ENCODE measurements at regions not wholly inside any gene's neighbourhood (a gene's known extent, or its start where the extent isn't known, plus 50 kb on each side); places are given as distances from the start of the nearest gene placed in this dataset.
A peak's percentile ranks its signal among the peaks of the same experiment; 100 is the strongest.

DNA sequence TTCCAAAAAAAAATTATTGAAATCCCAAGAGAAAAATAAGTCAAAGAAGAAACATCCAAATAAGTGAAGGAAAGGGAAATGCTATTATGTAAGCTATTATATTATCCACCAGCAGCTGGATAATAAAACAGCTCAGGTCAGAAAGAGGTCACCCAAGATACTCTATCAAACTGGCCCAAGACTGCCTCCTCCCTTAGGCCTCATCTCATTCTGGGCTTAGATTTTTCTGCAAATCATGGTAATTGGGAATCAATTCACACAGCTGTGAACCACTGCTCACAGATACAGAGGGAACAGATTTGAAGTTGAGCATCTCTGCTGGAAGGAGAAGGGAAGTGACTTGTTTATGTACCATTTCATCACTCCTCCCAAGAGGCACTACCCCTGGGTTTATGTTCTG is 294.6 kb upstream of the DPPA4 start:
- Histone ChIP-seq H3K27me3 (no peaks in the 10 kb centered on the region), H3K36me3 (no peaks in the 10 kb centered on the region), H3K4me3 (no peak overlapping the region), H3K9me3 (replicated peaks) (no peaks in the 10 kb centered on the region), H3K4me1 (no peaks in the 10 kb centered on the region), H3K27ac (no peak overlapping the region)
- DNase-seq: no peak

DNA sequence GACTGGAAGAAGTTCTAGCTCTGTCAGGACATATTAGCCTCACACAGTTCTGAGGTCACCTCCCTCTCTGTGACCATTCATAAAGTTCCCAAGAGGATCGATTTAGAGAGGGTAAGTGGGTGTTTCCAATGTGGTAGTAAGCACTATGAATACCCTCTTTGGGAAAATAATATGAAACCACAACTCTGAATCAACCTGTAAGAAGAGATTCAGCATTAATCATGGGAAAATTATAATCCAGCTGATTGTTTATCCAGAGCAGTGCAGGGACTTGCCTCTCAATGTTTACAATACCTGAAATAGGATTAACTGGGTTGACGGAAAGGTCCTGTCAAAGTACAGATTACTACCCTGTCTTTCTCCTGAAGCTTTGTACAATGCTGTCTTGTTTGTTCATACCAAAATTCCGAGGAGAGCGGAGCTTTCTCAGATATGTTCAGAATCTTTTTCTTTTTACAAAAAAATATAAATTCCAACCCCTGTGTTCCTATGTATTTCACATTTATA is 302.9 kb upstream of the DPPA4 start:
- Histone ChIP-seq H3K4me3 (no peak overlapping the region), H3K9me3 (replicated peaks) (no peaks in the 10 kb centered on the region)
- DNase-seq: no peak

DNA sequence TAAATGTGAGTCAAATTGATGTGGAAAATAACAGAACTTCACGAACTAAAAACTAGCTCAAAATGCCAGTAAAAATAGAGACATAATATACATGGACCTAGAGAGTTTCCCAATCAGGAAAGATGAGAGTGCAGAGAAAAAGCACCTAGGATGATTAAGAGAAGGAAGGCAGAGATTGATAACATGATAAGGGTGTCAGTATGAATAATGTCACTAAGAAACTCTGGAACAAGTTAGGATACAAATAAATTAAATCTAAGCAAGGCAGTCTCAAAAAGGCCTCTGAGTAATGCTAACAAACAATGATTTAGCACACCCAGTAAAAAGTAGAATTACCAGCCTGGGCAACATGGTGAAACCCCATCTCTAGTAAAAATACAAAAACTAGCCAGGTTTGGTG is 304.7 kb upstream of the DPPA4 start:
- Histone ChIP-seq H3K4me1 (no peaks in the 10 kb centered on the region), H3K27me3 (no peaks in the 10 kb centered on the region), H3K4me3 (no peak overlapping the region), H3K36me3 (no peaks in the 10 kb centered on the region), H3K27ac (no peak overlapping the region), H3K9me3 (replicated peaks) (no peaks in the 10 kb centered on the region)
- DNase-seq: no peak

More for the DNA sequence above, 302.9 kb upstream of the DPPA4 start:
- Histone ChIP-seq H3K27me3 (no peaks in the 10 kb centered on the region), H3K27ac (no peak overlapping the region), H3K36me3 (no peaks in the 10 kb centered on the region), H3K4me1 (no peaks in the 10 kb centered on the region)

DNA sequence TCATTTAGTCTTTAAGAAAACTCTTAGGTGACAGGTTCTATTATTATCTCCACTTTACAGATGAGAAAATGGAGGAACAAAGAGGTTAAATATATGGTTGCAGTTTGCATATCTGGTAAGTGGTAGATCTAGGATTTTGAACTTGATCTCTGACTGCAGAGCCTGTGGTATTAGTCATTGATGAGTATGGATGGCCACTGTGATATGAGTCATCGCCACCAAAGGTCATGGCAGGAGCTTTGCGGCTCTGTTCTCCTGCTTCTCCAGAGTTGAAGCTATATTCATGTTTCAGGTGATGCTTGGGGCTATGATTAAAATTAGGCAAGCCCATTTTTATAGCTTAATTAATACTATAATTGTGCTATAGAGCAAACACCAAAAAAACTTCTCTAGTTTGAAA is 306.2 kb upstream of the DPPA4 start:
- H3K27me3 ChIP-seq: no peaks in the 10 kb centered on the region
- no peaks in the 10 kb centered on the region for H3K36me3 ChIP-seq
- H3K4me3 ChIP-seq: no peak overlapping the region
- no peaks in the 10 kb centered on the region for H3K9me3 ChIP-seq (replicated peaks)
- H3K4me1 ChIP-seq: no peaks in the 10 kb centered on the region
- H3K27ac ChIP-seq: no peak overlapping the region
- no peak for DNase-seq

DNA sequence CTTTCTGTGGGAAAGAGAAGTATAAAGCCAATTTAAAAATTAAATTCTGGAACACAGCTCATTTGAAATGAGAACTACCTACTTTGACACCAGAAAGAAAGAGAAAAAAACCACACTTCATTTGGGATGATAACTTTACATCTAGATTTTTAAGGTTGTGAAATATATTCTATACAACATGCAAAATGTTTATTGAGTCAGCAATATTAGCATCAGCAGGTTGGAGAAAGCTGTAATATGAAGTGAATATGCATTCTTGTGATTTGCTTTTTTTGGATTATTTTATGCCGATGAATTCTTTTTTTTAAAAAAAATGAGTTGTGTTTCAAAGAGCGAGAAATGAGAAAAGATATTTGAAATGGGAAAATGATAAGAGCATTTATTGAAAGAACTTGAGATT is 307.0 kb upstream of the DPPA4 start:
- Histone ChIP-seq H3K27me3 (no peaks in the 10 kb centered on the region), H3K27ac (no peak overlapping the region), H3K36me3 (no peaks in the 10 kb centered on the region), H3K4me1 (no peaks in the 10 kb centered on the region), H3K9me3 (replicated peaks) (no peaks in the 10 kb centered on the region), H3K4me3 (no peak overlapping the region)
- DNase-seq: no peak

DNA sequence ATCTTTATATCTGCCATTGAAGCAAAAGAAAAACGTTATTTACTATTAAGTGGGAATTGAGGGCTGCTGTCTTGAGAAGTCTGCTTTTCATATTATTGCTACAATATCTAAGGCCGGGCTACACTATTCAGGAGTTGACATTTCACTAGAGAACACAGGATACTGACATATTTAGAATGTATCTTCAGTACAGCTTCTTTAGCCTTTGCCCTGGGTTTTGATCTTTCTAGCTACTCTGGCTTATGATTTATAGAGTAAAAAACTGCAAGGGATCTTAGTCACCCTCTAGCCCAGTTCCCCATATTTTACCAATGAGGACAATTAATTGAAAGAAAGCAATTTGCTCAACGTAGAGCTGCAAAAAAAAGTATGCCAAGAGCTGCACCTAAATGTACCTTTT is 307.4 kb upstream of the DPPA4 start:
- no peak for DNase-seq
- no peaks in the 10 kb centered on the region for H3K36me3 ChIP-seq
- H3K9me3 ChIP-seq (replicated peaks): no peaks in the 10 kb centered on the region
- H3K27ac ChIP-seq: no peak overlapping the region
- no peak overlapping the region for H3K4me3 ChIP-seq
- no peaks in the 10 kb centered on the region for H3K4me1 ChIP-seq
- no peaks in the 10 kb centered on the region for H3K27me3 ChIP-seq

DNA sequence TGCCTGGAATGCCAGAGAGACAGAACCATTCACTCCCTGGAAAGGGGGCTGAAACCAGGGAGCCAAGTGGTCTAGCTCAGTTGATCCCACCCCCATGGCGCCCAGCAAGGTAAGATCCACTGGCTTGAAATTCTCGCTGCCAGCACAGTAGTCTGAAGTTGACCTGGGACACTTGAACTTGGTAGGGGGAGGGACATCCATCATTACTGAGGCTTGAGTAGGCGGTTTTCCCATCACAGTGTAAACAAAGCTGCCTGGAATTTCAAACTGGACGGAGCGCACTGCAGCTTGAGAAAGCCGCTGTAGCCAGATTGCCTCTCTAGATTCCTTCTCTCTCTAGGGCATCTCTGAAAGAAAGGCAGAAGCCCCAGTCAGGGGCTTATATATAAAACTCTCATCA is 310.7 kb upstream of the DPPA4 start:
- H3K4me3 ChIP-seq: no peak overlapping the region
- H3K4me1 ChIP-seq: no peaks in the 10 kb centered on the region
- H3K27me3 ChIP-seq: no peaks in the 10 kb centered on the region
- DNase-seq: no peak
- no peak overlapping the region for H3K27ac ChIP-seq
- no peaks in the 10 kb centered on the region for H3K9me3 ChIP-seq (replicated peaks)
- H3K36me3 ChIP-seq: no peaks in the 10 kb centered on the region

DNA sequence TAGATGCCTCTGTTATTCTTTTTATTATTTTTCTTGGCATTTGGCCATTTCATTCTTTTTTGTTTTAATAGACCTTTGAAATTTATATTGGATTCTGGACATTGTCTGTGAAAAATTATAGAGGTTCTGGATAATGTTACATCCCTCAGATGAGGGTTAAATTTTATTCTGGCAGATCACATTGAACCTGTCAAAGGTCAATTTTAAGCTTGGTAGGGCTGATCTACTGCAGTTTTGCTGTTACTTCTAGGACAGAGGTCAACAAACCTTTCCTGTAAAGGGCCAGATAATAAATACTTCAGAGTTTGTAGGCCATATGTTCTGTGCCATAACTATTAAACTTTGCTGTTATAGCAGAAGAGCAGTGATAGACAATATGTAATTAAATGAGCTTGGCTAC is 318.9 kb upstream of the DPPA4 start:
- Histone ChIP-seq H3K4me1 (no peaks in the 10 kb centered on the region), H3K9me3 (replicated peaks) (no peaks in the 10 kb centered on the region), H3K27me3 (no peaks in the 10 kb centered on the region), H3K4me3 (no peak overlapping the region), H3K36me3 (no peaks in the 10 kb centered on the region), H3K27ac (no peak overlapping the region)
- no peak for DNase-seq

DNA sequence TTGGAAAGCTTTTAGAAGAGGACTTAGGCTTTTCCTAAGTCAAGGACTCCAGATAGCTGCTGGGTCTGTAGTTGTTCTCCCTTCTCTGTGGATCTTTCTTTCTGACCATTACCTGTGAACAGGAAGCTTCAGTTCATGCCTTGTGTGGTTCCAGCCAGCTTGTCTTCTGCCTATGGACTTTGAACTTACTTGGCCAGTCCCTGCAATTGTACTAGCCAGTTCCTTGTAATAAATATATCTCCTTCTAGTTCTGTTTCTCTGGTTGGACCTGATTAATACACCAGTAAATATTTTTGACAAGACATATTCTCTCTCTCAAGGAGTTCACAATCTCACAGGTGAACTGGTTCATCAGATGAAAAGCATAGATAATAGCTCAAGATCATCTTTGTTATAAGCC is 341.3 kb upstream of the DPPA4 start:
- no peak for DNase-seq
- H3K4me3 ChIP-seq: no peak overlapping the region
- no peaks in the 10 kb centered on the region for H3K9me3 ChIP-seq (replicated peaks)
- no peak overlapping the region for H3K27ac ChIP-seq
- H3K36me3 ChIP-seq: no peaks in the 10 kb centered on the region
- no peaks in the 10 kb centered on the region for H3K27me3 ChIP-seq
- no peaks in the 10 kb centered on the region for H3K4me1 ChIP-seq

DNA sequence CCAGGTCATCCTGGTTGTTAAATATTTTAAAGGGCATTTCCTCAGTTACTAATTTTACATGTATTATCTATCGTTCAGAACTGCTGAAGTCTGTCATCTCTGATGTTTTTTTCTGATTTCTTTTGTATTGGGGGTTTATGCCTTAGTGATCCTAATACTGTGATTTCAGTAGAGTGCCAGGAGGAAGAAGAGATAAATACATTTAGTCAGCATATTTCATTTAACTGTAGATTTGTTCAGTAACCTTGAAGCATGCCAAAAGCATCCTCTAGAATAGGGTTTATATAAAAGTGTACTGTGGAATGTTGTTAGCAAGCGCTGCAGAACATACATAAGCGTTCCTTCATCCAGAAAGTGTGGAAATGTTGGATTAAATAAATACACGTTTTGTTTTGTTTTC is 342.3 kb upstream of the DPPA4 start:
- Histone ChIP-seq H3K27ac (no peak overlapping the region), H3K4me1 (no peaks in the 10 kb centered on the region), H3K27me3 (no peaks in the 10 kb centered on the region), H3K4me3 (no peak overlapping the region), H3K36me3 (no peaks in the 10 kb centered on the region), H3K9me3 (replicated peaks) (no peaks in the 10 kb centered on the region)
- no peak for DNase-seq

DNA sequence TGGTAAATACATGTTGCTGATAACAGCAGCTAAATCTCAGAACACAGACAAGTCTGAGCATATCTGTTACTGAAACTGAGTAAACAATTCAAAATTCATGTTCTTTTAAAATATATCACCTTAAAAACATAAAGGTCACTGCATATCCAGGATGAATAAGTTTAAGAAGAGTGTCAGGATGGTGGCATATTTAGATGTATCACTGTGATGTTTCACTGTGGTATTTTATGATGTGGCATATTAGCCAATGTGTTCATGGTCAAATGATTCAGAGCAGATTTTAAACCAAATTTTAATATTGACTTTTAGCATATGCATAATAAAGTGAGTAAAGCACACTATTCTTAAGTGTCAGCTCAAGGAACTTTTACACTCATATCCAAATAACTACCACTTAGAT is 346.4 kb upstream of the DPPA4 start:
- H3K27ac ChIP-seq: no peak overlapping the region
- DNase-seq: no peak

DNA sequence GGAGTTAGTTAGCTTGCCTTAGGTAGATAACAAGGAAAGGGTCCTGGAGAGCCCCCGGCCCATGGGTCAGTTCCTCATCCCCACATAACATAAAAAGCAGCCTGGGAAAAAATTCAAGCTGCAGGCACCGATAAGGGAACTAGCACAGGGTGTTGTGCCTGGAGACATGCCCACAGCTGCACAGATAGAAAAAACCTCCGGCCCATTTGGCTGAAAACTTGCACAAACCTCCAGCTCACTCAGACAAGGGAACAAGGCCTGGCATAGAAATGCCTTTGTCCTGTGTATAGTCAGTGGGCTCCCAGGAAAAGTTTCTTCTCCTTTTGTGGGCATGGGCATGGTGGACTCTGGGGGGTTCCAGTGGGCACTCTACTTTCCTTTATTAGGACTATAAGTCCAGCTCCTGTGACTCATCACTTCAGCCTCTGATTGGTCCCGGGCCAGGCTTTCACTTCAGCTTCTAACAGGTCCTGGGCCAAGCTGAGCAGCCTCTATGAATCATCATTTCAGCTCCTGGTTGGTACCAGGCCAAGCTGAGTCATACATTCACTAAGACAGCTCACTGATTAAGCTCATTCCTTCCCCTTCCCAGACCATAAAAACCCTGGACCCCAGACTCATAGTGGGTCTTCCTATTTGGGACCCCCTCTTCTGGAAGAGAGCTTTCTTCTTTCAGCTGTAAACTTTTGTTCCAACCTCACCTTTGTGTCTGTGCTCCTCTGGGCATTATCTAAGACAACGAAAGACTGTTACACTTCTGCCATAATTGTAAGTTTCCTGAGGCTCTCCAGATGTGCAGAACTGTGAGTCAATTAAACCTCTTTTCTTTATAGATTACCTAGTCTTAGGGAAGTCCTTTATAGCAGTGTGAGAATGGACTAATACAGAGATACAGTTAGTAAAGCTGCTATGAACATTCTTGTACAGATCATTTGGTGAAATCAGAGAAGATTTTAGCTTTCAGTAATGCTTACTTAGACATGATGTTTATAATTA is 348.0 kb upstream of the DPPA4 start:
- no peak overlapping the region for H3K4me3 ChIP-seq
- peak; percentile 42 to 49 for DNase-seq
- no peaks in the 10 kb centered on the region for H3K4me1 ChIP-seq
- no peaks in the 10 kb centered on the region for H3K27me3 ChIP-seq
- H3K9me3 ChIP-seq (replicated peaks): no peaks in the 10 kb centered on the region
- H3K27ac ChIP-seq: no peak overlapping the region
- H3K36me3 ChIP-seq: no peaks in the 10 kb centered on the region

More for the DNA sequence above, 346.4 kb upstream of the DPPA4 start:
- no peaks in the 10 kb centered on the region for H3K36me3 ChIP-seq
- H3K4me3 ChIP-seq: no peak overlapping the region
- no peaks in the 10 kb centered on the region for H3K4me1 ChIP-seq
- H3K9me3 ChIP-seq (replicated peaks): no peaks in the 10 kb centered on the region
- H3K27me3 ChIP-seq: no peaks in the 10 kb centered on the region

DNA sequence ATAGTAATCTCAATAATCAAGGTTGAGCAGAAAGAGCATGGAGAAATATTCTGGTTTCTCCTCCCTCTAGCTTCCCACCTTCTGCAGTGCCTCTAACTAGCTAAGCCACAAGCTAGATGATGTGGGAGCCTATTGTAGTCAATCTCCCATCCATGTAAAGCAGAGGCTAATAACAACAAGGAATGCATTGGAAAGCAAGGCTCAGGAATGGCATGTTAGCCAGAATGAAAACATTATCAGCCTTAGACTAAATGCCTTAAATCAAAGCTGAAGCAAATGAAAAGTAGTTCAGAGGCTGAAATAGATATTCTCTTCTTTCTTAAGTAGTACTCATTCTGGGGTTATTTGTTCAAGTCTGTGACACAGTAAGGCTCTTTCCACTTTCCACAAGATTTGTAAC is 350.3 kb upstream of the DPPA4 start:
- Histone ChIP-seq H3K4me1 (no peaks in the 10 kb centered on the region), H3K36me3 (no peaks in the 10 kb centered on the region), H3K27me3 (no peaks in the 10 kb centered on the region), H3K27ac (no peak overlapping the region), H3K4me3 (no peak overlapping the region), H3K9me3 (replicated peaks) (no peaks in the 10 kb centered on the region)
- no peak for DNase-seq

DNA sequence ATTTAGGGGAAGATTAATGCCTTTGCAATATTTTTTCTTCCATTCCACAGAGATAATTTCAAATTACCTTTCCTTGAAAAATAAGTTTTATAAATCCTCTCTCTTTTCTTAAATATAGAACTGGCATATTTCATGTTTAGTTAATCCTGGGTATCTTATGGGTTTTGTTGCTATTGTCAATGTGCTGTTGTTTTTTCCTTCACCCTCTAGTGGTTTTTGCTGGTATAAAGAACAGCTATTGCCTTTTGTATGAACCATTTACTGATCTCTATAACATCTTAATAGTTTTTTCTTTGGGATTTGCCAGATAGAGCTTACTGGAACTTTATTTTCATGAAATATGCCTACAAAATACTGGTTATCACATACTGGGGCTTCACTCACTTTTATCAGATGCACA is 359.6 kb upstream of the DPPA4 start:
- Histone ChIP-seq H3K4me3 (no peak overlapping the region), H3K9me3 (replicated peaks) (no peaks in the 10 kb centered on the region), H3K27ac (no peak overlapping the region), H3K27me3 (no peaks in the 10 kb centered on the region), H3K36me3 (no peaks in the 10 kb centered on the region), H3K4me1 (no peaks in the 10 kb centered on the region)
- DNase-seq: no peak

DNA sequence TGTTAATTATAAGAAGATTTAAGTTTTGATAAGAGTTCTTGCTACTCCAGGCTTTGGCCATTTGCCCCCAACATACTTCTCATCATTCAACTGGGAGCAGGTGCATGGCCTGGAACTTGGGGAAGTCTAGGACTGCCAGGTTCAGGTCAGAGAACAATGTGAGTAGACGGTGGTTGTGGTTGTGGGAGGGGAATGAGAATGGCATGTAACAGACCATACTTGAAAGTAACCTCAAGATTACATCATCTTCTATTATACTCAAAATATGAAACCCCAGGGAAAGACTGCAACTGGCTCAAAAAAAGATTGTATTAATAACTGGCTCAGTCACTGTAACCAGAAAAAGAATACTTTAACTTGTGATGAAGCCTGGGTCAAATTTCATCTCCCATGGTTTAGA is 364.9 kb upstream of the DPPA4 start:
- H3K4me3 ChIP-seq: no peak overlapping the region
- peak; percentile 24 to 25 for DNase-seq

DNA sequence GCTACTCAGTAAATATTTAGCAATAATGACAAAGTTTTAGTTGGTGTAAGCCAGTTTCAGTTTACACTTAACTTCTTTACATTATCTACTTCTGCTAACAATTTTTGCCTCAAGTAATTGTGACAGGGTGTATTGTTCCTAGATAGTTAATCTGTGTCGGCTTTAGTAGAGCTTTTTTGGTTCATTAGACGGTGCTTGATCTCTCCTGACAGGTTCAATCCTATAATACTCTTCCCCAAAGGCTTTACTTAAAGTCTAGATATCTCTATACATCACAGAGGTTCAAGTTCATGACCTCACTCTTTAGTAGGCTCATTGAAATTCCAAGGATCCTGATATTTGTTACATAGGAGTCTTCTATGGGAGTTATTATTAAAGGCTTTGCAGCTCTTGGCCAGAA is 365.6 kb upstream of the DPPA4 start:
- Histone ChIP-seq H3K4me3 (no peak overlapping the region), H3K27me3 (no peaks in the 10 kb centered on the region), H3K4me1 (no peaks in the 10 kb centered on the region), H3K36me3 (no peaks in the 10 kb centered on the region), H3K9me3 (replicated peaks) (no peaks in the 10 kb centered on the region), H3K27ac (no peak overlapping the region)
- DNase-seq: no peak

More for the DNA sequence above, 364.9 kb upstream of the DPPA4 start:
- Histone ChIP-seq H3K9me3 (replicated peaks) (no peaks in the 10 kb centered on the region), H3K27me3 (no peaks in the 10 kb centered on the region), H3K36me3 (no peaks in the 10 kb centered on the region), H3K27ac (no peak overlapping the region), H3K4me1 (no peaks in the 10 kb centered on the region)

Data from SJCRH30 (cell line).